SK-N-SH treated with all-trans-retinoic acid at 6 μM for 48 hours (cell line): ENCODE measurements at regions not wholly inside any gene's neighbourhood (a gene's known extent, or its start where the extent isn't known, plus 50 kb on each side); places are given as distances from the start of the nearest gene placed in this dataset.

Source experiments
- ARNTL ChIP-seq: fragments of 450-650 bp; formaldehyde crosslinking; IDR thresholded peaks from 2 replicates; pipeline ENCODE4 v1.5.0; 2020; ENCODE audit warnings: low read depth, mild to moderate bottlenecking, moderate library complexity, borderline replicate concordance
- CSDC2 ChIP-seq: fragments of 250-450 bp; sonication (Bioruptor Pico); IDR thresholded peaks from 2 replicates; pipeline ENCODE4 v1.5.0; 2020; ENCODE audit warnings: mild to moderate bottlenecking, moderate library complexity
- ESRRG ChIP-seq: fragments of 250-450 bp; sonication (Bioruptor Pico); IDR thresholded peaks from 2 replicates; pipeline ENCODE4 v1.6.1; 2021; ENCODE audit warnings: mild to moderate bottlenecking
- SNAI2 ChIP-seq: fragments of 250-450 bp; sonication (Bioruptor Pico); IDR thresholded peaks from 2 replicates; pipeline ENCODE4 v1.5.0; 2020; ENCODE audit warnings: mild to moderate bottlenecking, moderate library complexity
- ZNF70 ChIP-seq: fragments of 450-650 bp; formaldehyde crosslinking; IDR thresholded peaks from 2 replicates; pipeline ENCODE4 v1.5.0; 2020; ENCODE audit warnings: mild to moderate bottlenecking, moderate library complexity
- TF ChIP-seq, protein P1 (sequence below): fragments of 250-450 bp; sonication (Bioruptor Pico); IDR thresholded peaks from 2 replicates; pipeline ENCODE4 v1.8.0; 2020; ENCODE audit warnings: mild to moderate bottlenecking, moderate library complexity, borderline replicate concordance

DNA sequence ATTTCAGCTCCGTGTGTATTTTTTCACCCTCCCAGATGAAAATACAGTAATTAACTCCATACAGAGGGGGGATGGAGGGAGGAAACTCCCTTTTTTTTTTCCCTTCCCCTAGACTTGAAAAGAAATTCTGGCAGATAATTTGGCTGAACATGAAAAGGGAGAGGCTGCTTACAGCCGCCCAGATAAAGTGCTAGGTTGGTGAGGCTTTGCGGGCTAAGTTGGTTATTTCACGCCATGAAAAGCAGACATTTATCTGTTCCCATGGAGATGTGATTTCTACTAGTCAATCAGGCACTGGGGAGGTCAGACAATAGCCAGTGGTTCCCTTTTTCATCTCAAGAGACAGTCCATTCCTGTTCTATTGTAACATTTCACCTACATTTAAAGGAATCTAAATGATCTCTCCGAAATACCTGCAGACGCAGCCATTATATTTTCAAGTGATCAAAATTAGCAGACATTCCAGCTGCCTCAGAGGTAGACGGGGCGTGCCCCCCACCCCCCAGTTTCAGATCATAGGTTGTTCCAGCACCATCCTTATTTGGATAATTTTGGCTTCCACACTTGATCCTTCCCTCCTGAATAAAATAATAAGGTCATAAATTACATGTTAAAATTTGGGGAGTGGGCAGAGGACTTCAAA lies 143.9 kb upstream of the ZNF217 start:
- no peak for TF ChIP-seq SNAI2 (CRISPR knock-in tag)
- no peak for TF ChIP-seq ARNTL (CRISPR knock-in tag)
- TF ChIP-seq, protein P1, sequence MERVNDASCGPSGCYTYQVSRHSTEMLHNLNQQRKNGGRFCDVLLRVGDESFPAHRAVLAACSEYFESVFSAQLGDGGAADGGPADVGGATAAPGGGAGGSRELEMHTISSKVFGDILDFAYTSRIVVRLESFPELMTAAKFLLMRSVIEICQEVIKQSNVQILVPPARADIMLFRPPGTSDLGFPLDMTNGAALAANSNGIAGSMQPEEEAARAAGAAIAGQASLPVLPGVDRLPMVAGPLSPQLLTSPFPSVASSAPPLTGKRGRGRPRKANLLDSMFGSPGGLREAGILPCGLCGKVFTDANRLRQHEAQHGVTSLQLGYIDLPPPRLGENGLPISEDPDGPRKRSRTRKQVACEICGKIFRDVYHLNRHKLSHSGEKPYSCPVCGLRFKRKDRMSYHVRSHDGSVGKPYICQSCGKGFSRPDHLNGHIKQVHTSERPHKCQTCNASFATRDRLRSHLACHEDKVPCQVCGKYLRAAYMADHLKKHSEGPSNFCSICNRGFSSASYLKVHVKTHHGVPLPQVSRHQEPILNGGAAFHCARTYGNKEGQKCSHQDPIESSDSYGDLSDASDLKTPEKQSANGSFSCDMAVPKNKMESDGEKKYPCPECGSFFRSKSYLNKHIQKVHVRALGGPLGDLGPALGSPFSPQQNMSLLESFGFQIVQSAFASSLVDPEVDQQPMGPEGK (CRISPR knock-in tag) = no peak
- TF ChIP-seq CSDC2 (CRISPR knock-in tag) = no peak
- TF ChIP-seq ZNF70 (CRISPR knock-in tag) = no peak
- TF ChIP-seq ESRRG (CRISPR knock-in tag) = no peak
